ENCODE measurements at regions not wholly inside any gene's neighbourhood (a gene's known extent, or its start where the extent isn't known, plus 50 kb on each side); places are given as distances from the start of the nearest gene placed in this dataset.

DNA sequence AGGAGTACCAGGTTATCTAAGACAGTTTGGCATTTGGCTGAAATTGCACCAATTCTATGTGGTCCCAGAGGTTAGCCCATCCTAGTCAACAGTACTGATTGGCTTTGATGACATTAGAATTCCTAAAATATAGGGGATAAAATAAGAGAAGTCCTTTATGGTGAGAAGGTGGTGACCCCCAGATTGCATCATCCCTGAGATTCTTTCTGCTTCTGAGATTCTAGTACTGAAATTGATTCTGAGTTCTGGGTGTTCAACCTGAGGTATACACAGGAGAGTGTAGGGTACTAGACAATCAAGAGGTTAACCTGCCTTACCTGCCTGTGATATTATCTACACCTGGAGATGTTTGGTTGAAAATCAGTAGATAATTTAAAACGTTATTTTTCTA, 140.9 kb upstream of the MRPS22 start:
- TF ChIP-seq, protein P1, sequence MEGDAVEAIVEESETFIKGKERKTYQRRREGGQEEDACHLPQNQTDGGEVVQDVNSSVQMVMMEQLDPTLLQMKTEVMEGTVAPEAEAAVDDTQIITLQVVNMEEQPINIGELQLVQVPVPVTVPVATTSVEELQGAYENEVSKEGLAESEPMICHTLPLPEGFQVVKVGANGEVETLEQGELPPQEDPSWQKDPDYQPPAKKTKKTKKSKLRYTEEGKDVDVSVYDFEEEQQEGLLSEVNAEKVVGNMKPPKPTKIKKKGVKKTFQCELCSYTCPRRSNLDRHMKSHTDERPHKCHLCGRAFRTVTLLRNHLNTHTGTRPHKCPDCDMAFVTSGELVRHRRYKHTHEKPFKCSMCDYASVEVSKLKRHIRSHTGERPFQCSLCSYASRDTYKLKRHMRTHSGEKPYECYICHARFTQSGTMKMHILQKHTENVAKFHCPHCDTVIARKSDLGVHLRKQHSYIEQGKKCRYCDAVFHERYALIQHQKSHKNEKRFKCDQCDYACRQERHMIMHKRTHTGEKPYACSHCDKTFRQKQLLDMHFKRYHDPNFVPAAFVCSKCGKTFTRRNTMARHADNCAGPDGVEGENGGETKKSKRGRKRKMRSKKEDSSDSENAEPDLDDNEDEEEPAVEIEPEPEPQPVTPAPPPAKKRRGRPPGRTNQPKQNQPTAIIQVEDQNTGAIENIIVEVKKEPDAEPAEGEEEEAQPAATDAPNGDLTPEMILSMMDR (IDR thresholded peaks at IDR 0.05) = no peak
- no peak for TF ChIP-seq EZH2 (IDR thresholded peaks at IDR 0.05; ENCODE audit: borderline replicate concordance, insufficient read depth, low read depth, low read length, poor library complexity, severe bottlenecking)

Measured in B cell (primary cell).